H7 (cell line): ENCODE measurements at regions not wholly inside any gene's neighbourhood (a gene's known extent, or its start where the extent isn't known, plus 50 kb on each side); places are given as distances from the start of the nearest gene placed in this dataset.

Experiments used
- DNase-seq: peaks from one replicate; pipeline ENCODE4 v3.0.0; 2012
- H3K27me3 ChIP-seq: 2 replicates; pipeline ENCODE4 v1.6.0; 2011; ENCODE audit warnings: mild to moderate bottlenecking, low read length; ENCODE audit not compliant: control insufficient read depth, insufficient read depth
- H3K36me3 ChIP-seq: replicated peaks from 2 replicates; pipeline ENCODE4 v1.5.1; 2011; ENCODE audit warnings: low read length; ENCODE audit not compliant: control insufficient read depth, insufficient read depth
- H3K4me3 ChIP-seq: 2 replicates; pipeline ENCODE4 v1.5.1; 2011; ENCODE audit warnings: low read depth, mild to moderate bottlenecking, control low read depth, low read length, moderate library complexity; ENCODE audit not compliant: insufficient read depth

DNA sequence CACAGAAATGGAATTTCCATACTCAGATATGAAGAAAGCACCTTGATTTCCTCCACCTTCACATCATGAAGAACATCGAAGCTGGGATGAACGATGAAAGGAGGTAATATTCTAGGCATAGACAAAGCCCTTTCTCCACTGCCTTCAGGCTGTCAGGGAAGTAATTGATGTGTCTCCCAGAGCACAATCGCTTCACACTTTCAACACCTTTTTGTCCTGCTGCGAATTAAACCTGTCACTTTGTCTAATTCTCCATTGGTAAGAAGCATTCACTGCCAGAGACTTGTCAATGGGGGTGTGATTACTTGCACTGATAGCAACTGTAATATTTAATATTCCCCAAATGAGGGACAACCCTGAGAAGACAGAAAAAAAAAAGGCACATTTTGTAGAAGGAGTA, 260.1 kb downstream of the ETS1 start:
- H3K36me3 ChIP-seq, result no peaks in the 10 kb centered on the region
- H3K27me3 ChIP-seq, result no peaks in the 10 kb centered on the region
- DNase-seq, result no peak

DNA sequence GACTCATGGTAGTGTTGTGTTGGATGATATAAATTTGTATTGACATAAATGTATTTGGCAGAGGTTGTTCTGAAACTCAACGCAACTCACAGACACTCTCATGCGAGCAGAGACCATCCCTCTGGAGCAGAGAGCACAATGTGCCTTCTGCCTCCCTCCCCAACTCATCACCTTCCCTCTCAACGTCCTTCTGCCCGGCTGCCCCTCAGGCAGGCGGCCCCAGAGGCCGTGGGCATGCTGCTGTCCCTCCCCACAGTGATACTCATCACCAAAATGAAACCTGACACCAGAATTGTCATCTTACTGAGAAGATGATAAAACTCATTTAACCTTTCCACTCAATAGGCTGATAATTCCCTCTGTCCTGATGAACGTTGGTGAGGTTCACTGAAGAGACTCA, 260.6 kb downstream of the ETS1 start:
- H3K4me3 ChIP-seq, result no peak overlapping the region
- no peaks in the 10 kb centered on the region for H3K36me3 ChIP-seq
- no peaks in the 10 kb centered on the region for H3K27me3 ChIP-seq
- no peak for DNase-seq

More for the DNA sequence above, 260.1 kb downstream of the ETS1 start:
- no peak overlapping the region for H3K4me3 ChIP-seq

DNA sequence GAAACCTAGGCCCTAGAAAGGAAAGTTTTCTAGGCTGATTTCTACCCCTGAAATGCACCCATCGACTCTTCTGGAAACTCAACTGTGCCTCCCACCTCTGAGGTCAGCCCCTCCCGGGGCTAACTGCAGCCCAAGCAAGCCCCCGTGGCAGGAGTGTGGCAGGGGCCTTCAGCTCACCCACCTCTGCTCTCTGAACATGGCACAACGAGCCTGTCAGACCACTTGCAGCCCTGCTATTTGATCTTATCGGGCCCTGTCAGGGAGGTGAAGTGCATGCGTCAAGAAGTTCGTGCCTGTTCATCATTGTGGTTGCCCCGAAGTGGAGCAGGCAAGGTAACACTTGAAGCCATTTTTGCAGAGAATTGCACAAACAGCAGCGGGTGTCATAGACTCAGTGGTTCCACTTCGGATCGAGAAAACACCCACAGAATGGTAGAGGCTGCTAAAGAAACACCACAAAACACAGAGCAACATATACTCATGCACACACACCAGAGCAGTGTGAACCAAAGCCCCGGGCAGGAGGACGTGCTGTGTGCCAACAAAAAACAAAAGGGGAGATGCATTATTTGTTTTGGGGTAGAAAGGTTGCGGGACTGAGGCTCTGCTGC, 262.7 kb downstream of the ETS1 start:
- DNase-seq, result no peak
- no peaks in the 10 kb centered on the region for H3K36me3 ChIP-seq
- H3K4me3 ChIP-seq, result no peak overlapping the region
- H3K27me3 ChIP-seq, result no peaks in the 10 kb centered on the region

DNA sequence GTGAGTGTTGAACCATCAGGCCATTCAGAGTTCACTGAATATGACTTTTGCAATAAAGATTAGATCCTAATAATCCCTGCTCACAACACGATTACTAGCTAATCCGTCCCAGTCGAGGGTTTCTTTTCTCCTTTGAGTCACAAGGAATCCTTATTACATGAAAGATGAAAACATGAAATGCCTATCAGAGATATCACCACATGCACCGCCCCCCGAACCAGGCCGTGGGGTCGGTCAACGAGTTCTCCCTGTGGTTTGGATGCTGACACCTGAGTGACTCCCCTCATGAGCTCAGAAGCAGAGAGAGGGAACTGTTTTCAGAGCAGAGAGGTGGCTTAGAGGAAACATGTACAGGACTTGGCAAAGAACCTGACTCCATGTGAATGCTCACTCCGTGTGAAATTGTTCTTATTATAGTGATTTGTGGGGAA, 263.3 kb downstream of the ETS1 start:
- no peak for DNase-seq
- no peaks in the 10 kb centered on the region for H3K36me3 ChIP-seq
- no peaks in the 10 kb centered on the region for H3K27me3 ChIP-seq
- no peak overlapping the region for H3K4me3 ChIP-seq

DNA sequence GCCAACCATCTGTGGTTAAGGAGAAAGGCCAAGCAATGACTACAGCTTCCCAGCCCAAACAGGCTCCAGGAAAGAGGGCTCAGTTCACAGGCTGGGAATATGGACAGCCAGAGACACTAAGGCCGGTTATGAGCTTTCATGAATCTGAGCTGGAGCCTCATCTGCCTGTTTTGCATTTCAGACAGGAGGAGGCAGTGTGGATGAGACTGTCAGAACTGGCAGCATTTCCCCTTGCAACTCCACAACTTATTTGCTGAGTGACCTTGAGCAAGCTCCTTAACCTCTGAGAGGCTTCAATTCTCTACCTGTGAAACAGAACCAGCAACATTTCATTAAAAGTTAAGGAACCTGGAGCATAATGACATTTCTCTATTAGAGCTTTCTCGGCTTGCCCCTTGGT, 264.0 kb downstream of the ETS1 start:
- Histone ChIP-seq H3K4me3 (no peak overlapping the region), H3K27me3 (no peaks in the 10 kb centered on the region), H3K36me3 (no peaks in the 10 kb centered on the region)
- peak; percentile 38 for DNase-seq

DNA sequence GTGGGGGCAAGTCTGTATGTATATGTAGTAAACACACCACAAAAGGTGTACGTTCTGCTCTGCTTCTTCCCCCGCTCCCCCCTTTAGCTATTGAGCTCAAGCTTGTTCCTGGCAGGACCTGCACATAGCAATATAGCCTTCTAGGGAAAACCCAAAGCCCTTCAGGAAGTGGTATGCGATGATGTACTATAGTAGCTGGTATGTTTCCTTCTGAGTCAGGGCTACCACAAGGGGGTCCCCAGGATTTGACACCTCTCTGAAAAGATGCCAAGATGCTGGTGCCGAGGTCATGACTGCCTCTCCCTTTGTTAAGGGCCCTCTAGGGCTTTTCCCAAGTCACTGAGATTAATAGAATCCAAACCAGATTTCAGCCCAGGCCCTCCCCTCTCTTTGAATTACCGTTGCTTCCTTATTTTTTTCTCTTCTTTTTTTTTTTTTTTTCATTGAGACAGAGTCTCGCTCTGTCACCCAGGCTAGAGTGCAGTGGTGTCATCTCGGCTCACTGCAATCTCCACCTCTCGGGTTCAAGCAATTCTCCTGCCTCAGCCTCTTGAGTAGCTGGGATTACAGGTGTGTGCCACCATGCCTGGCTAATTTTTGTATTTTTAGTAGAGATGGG, 268.4 kb downstream of the ETS1 start:
- Histone ChIP-seq H3K27me3 (no peaks in the 10 kb centered on the region), H3K36me3 (no peaks in the 10 kb centered on the region), H3K4me3 (no peak overlapping the region)
- no peak for DNase-seq

DNA sequence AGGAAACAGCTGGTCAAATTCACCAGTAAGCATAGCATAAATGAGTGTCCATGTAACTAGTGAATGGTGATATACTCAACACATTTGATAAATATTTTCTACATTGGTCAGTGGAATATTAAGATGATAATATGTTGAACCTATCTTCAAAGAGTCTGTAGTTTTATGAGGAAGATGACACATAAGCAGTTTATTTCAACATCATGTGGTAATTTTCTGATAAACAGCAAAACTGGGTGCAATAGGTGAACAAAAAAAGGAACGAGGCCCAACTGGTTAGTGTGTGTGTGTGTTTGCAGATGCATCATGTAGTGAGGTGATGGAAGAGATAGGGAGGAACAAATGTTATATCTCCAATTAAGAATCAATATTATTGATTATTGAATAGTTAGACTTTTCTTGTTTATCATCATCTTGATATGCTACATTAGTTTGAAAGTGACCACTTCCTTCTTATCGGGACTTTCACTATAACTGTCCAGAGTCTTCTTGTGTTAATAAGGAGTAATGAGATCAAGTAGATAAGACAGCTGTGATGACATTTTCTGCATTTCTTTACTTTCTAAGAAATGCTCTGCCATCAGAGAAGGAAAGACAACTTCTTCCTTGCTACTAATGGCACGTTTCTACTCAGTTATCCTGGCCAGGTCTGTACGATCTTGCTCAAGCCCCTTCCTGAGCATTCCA, 270.7 kb downstream of the ETS1 start:
- Histone ChIP-seq H3K4me3 (no peak overlapping the region), H3K27me3 (no peaks in the 10 kb centered on the region)
- no peak for DNase-seq

DNA sequence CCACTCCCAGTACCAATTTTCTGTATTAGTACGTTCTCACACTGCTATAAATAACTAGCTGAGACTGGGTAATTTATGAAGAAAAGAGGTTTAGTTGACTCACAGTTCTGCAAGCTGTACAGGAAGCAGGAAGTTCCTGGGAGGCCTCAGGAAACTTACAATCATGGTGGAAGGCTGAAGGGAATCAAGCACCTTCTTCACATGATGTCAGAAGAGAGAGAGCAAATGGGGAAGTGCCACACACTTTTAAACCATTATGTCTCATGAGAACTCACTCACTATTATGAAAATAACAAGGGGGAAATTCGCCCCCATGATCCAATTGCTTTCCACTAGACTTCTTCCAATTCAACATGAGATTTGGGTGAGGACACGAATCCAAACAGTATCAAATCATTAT, 271.4 kb downstream of the ETS1 start:
- no peaks in the 10 kb centered on the region for H3K27me3 ChIP-seq
- no peak overlapping the region for H3K4me3 ChIP-seq
- H3K36me3 ChIP-seq, result no peaks in the 10 kb centered on the region
- DNase-seq, result no peak

More for the DNA sequence above, 270.7 kb downstream of the ETS1 start:
- H3K36me3 ChIP-seq, result no peaks in the 10 kb centered on the region

DNA sequence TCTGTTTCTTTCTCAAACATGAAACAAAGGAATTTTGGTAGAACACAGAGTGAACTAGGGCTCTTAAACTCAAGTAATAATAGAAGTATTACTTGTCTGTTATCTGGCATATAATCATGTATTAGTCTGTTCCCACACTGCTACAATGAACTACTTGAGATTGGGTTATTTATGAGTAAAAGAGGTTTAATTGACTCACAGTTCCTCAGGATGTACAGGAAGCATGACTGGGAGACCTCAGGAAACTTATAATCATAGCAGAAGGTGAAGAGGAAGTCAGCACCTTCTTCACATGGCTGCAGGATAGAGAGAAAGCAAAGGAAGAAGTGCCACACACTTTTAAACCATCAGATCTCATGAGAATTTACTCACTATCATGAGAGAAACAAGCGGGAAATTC, 273.4 kb downstream of the ETS1 start:
- no peak for DNase-seq
- H3K36me3 ChIP-seq, result no peaks in the 10 kb centered on the region
- no peak overlapping the region for H3K4me3 ChIP-seq
- no peaks in the 10 kb centered on the region for H3K27me3 ChIP-seq

DNA sequence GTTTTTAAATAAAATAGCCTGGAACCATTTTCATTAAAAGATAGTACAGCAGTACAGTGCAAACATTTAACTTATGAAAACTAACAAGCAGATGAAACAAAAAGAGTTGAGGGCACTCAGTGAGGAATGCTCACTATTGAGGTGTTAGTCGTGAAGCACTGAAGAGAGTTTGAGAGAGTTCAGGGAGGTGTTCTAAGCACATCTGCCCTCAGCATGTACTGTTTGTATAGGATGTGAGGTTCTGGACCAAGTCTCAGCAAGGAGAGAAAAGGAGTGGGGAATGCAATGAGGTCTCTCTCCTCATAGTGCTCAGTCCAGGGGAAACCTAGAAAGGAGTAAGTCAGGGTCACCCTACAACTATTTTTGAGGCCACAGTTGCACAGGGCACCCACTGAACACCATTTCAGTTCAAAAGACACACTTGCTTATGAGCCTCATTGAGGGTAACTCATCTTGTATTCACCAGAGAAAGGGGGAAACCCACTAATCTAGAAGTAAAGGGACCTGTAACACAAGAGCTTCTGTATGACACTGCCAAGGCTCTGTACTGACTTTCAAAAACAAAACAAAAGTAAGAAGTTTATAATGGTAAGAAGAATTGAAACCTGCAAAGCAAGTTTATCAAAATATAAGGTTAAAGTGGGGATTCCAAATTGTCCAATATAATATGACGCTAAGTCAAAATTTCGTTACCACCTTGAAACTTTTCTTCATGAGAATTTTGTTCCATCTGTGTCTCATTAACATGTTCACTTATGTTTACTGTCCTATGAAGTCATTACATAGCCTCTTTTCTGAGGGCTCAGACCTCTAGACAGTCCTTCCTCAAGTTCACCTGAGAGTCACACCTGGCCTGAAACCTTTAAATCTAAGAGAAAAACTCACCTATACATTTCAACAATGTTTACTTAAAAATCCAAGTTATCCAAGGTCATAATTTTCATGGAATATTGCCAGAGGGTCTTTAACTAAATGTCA, 275.3 kb downstream of the ETS1 start:
- DNase-seq, result no peak
- Histone ChIP-seq H3K36me3 (no peaks in the 10 kb centered on the region), H3K4me3 (no peak overlapping the region), H3K27me3 (no peaks in the 10 kb centered on the region)

DNA sequence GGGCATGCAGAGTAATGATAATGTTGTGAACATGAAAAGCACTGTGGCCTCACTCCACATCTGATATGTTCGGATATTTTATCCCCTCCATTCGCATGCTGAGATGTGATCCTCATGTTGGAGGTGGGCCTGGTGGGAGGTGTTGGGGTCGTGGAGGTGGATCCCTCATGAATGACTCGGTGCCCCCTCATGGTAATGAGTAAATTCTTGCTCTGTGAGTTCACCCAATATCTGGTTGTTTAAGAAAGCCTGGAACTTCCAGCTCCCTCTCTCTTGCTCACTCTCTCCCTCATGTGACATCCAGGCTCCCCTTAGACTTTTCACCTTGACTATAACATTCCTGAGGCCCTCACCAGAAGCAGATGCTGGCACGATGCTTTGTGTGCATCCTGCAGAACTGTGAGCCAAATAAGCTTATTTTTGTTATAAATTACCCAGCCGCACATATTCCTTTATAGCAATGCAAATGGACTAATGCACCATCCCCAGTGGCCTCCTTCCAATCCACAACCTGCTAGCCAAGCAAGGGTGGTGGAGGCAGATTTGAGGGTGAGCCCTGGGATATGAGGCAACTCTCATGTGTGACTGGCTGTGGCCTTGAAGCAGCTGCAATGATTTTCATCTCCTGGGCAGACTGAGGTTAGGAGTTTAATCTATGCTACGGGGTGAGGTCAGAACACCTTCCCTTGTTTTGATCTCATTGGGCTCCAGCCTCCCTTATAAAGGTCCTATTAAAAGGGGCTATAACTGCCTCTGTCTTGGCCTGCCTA, 276.5 kb downstream of the ETS1 start:
- Histone ChIP-seq H3K4me3 (no peak overlapping the region), H3K36me3 (no peaks in the 10 kb centered on the region), H3K27me3 (no peaks in the 10 kb centered on the region)
- DNase-seq, result no peak

DNA sequence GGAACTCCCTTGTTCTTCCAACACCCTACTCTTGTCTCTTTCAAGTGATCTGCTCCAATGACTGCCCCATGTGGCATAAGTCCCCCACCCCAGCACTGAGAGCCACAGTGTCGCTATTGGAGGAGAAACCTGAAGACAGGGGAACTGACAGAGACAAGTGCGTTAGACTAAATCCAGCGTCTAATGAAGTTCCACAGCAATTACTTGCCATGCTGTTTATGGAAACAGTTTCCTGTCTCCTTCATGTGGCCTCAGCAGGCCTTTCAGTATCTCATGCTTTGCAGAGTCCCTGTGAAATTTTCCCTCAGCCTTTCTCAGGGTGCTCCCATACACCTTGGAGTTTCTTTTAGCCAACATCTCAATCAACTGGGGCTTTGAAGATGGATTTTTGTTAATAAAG, 277.4 kb downstream of the ETS1 start:
- H3K36me3 ChIP-seq, result no peaks in the 10 kb centered on the region
- DNase-seq, result no peak
- no peak overlapping the region for H3K4me3 ChIP-seq
- H3K27me3 ChIP-seq, result no peaks in the 10 kb centered on the region

DNA sequence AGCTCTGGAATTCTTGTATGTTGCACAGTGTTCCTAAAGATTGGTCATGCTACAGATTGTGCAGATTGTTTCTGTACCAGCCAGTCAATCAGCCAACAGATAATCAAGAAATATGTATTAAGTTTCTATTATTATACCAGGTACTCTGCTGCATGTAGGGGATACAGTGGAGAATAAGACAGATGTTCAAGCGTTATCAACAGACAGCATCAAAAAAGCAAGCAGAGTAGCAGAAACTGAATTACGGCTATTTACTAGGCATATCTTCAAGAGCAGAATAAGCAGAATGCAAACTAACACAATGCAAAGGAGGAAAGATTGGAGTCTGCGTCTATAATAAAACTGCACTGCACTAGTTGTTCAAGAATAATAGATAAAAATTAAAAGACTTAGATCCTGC, 278.6 kb downstream of the ETS1 start:
- no peak for DNase-seq
- no peaks in the 10 kb centered on the region for H3K36me3 ChIP-seq
- no peak overlapping the region for H3K4me3 ChIP-seq
- no peaks in the 10 kb centered on the region for H3K27me3 ChIP-seq

DNA sequence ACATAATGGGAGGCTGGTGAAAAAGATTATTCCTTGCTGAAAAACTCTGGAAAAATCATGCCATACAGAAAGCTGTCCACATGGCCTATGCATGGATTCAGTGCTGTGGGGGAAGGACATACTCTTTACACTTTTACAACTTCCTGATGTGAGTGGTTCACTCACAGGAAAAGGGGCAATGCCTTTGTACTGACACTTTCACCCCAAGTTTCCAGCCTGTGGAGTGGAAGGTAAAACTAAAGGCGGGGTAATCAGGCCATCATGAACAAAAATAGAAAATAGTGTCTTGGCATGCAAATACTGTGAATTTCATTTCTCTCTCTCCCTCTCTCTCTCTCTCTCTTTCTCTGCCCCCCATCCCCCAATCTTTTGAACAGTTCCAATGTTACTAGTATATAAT, 281.8 kb downstream of the ETS1 start:
- H3K4me3 ChIP-seq, result no peak overlapping the region
- DNase-seq, result no peak
- no peaks in the 10 kb centered on the region for H3K27me3 ChIP-seq
- no peaks in the 10 kb centered on the region for H3K36me3 ChIP-seq
